K562 (cell line): ENCODE measurements at regions not wholly inside any gene's neighbourhood (a gene's known extent, or its start where the extent isn't known, plus 50 kb on each side); places are given as distances from the start of the nearest gene placed in this dataset.

Source experiments
- FOSL1 ChIP-seq: fragments of 200-800 bp; sonication (Bioruptor generic); conservative IDR thresholded peaks from 2 replicates; pipeline ENCODE4 v1.6.1; 2016; ENCODE audit warnings: missing genetic modification characterization, missing compliant biosample characterization
- NFE2 ChIP-seq: IDR thresholded peaks from 2 replicates; pipeline ENCODE4 v1.6.1; 2014; ENCODE audit warnings: antibody characterized with exemption, low read depth
- POLR2A ChIP-seq: fragments of 450-650 bp; conservative IDR thresholded peaks from 2 replicates; pipeline ENCODE4 v1.6.1; 2016
- TBP ChIP-seq: optimal IDR thresholded peaks from 2 replicates; pipeline ENCODE3; 2011; ENCODE audit warnings: low read depth, low read length, improper control_type of control experiment
- XRCC5 ChIP-seq: fragments of 200-400 bp; formaldehyde crosslinking; IDR thresholded peaks from 2 replicates; pipeline ENCODE4 v1.6.1; 2017; ENCODE audit warnings: low read depth, mild to moderate bottlenecking, low read length
- ZNF778 ChIP-seq: fragments of 450-650 bp; formaldehyde crosslinking; IDR thresholded peaks from 2 replicates; pipeline ENCODE4 v1.4.0; 2020; ENCODE audit warnings: mild to moderate bottlenecking, moderate library complexity
- TF ChIP-seq, protein P1 (sequence below), 3 experiments: IDR thresholded peaks in 2 of 3; conservative IDR thresholded peaks in 1 of 3; 2 replicates each; pipeline ENCODE4 v1.5.1; 2011 to 2012; ENCODE audit warnings: low read length in 3 of 3, mild to moderate bottlenecking in 3 of 3, control low read depth in 2 of 3, improper control_type of control experiment in 1 of 3, inconsistent platforms in 1 of 3, low read depth in 1 of 3, mixed read lengths in 1 of 3, moderate library complexity in 1 of 3; ENCODE audit not compliant: insufficient read depth in 2 of 3
- TF ChIP-seq, protein P2 (sequence below), 2 experiments: fragments of 200-800 bp in 1 of 2; sonication (Bioruptor generic) in 1 of 2; sonication (generic) in 1 of 2; formaldehyde crosslinking in 1 of 2; IDR thresholded peaks in 1 of 2; conservative IDR thresholded peaks in 1 of 2; 2 replicates each; pipeline versions ENCODE4 v1.5.0 to v1.6.1; 2016 to 2020; ENCODE audit warnings: missing compliant biosample characterization in 1 of 2, missing genetic modification characterization in 1 of 2, missing genetic modification reagents in 1 of 2

GRCh38 chr18:37812961-37813360 is 247.4 kb upstream of the CELF4 start:
- TF ChIP-seq, protein P1, sequence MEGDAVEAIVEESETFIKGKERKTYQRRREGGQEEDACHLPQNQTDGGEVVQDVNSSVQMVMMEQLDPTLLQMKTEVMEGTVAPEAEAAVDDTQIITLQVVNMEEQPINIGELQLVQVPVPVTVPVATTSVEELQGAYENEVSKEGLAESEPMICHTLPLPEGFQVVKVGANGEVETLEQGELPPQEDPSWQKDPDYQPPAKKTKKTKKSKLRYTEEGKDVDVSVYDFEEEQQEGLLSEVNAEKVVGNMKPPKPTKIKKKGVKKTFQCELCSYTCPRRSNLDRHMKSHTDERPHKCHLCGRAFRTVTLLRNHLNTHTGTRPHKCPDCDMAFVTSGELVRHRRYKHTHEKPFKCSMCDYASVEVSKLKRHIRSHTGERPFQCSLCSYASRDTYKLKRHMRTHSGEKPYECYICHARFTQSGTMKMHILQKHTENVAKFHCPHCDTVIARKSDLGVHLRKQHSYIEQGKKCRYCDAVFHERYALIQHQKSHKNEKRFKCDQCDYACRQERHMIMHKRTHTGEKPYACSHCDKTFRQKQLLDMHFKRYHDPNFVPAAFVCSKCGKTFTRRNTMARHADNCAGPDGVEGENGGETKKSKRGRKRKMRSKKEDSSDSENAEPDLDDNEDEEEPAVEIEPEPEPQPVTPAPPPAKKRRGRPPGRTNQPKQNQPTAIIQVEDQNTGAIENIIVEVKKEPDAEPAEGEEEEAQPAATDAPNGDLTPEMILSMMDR (IDR thresholded peaks at IDR 0.05 in 2 of 3, conservative IDR thresholded peaks at IDR 0.05 in 1 of 3; ENCODE audit: insufficient read depth in 2 of 3, low read depth in 1 of 3, low read length in 3 of 3), result no peak
- TF ChIP-seq, protein P2, sequence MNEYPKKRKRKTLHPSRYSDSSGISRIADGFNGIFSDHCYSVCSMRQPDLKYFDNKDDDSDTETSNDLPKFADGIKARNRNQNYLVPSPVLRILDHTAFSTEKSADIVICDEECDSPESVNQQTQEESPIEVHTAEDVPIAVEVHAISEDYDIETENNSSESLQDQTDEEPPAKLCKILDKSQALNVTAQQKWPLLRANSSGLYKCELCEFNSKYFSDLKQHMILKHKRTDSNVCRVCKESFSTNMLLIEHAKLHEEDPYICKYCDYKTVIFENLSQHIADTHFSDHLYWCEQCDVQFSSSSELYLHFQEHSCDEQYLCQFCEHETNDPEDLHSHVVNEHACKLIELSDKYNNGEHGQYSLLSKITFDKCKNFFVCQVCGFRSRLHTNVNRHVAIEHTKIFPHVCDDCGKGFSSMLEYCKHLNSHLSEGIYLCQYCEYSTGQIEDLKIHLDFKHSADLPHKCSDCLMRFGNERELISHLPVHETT (CRISPR knock-in tag; conservative IDR thresholded peaks at IDR 0.05 in 1 of 2, IDR thresholded peaks at IDR 0.05 in 1 of 2), result no peak
- no peak for TF ChIP-seq POLR2A
- TF ChIP-seq XRCC5, result no peak
- no peak for TF ChIP-seq NFE2
- no peak for TF ChIP-seq FOSL1 (tag)
- TF ChIP-seq ZNF778, result no peak
- TF ChIP-seq TBP, result no peak
